ENCODE measurements at regions not wholly inside any gene's neighbourhood (a gene's known extent, or its start where the extent isn't known, plus 50 kb on each side); places are given as distances from the start of the nearest gene placed in this dataset.
"Not testable (repeated sequence)": the region's sequence is repeated elsewhere in the genome, so short reads cannot be mapped to it uniquely, and the experiment has no call there.

GRCh38 chr13:37295573-37295972 lies 190.1 kb upstream of the CSNK1A1L start:
- DNase-seq, result no peak

DNA sequence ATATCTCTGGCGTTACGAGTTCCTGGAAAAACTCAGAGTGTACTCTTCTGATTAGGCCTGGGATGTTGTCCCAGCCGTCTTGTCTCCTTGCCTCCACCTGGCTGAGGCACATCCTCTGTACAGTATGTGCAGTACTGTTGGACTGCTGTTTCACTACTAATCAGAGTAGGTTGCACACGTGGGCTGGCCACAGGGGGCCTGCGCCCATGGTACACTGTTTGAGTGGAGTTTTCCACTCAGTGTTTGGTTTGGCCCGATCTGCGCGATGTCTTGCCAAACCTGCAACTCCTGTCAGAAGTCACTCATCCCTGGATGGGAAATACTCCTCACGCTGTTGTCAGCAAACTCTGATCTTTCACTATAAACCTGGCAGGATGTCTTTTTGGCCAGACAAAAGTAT lies 189.6 kb upstream of the CSNK1A1L start:
- no peak for DNase-seq

DNA sequence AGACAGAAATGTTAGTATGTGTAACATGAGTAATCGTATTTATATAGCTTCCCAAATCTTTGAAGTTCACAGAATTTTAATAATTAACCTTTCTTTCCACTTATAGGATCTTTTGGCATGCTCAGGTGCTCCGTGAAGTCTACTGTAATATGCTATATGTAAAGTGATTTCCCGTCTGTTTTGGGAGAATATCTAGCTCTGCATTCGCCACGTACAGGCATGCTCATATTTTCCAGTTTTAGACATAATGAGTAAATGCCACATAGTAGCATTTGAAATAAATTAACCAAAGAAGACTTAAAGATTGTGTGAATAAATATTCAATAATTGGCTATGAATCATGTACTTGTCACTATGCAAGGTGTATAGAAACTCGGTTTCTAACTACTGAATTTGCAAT lies 189.0 kb upstream of the CSNK1A1L start:
- DNase-seq, result no peak

DNA sequence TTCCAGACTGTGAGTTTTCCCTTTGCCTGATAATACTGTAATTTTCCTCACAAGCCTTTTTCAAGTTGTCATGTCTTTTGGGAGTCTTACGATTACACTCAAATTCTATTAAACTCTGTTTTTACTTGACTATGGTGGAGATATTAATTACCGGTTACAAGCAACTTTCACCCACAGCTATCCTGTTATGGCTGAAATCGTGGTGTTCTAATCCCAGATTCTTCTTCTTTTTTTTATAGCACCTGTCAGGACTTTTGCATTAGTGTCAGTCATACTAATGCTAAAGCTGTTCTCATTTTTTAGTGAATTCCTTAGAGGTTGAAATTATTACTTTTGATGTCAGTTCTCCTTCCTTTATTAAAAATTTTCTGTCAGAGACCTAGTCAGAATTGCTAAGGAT lies 187.8 kb upstream of the CSNK1A1L start:
- DNase-seq, result no peak

DNA sequence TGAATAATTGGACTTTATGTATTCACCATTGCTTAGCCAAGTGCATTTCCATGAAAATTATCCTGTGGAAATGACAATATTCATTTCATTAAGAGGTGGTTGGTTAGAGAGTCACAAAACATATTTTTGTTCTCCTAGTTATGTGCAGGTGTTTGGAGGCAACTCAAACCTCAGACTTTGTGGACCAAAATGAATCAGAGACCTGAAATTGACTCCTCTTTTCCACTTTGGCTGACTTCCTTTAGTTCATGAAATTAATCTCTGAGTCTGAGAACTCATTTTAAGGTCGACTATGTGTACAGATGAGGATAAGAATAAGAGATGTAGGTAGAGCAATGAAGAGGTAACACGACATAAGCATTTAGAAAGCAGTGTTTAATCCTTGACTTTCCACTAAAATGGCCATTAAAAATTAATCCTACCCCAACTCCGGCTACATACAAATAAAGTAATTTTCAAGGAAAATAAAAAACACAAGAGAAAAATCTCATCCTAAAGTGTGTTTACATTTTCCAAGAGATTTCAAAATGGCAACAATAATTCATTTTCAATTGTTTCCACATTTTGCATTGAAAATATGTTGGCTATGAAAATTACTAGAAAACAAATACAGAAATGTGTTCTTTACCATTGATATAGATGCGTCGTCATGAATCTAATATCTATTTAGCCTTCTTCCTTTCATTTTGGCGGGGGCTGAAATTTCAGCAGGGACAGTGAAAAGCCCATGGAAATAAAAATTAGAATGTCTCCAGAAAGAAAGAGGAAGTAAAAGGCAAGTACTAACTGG lies 185.4 kb upstream of the CSNK1A1L start:
- no peak for DNase-seq

DNA sequence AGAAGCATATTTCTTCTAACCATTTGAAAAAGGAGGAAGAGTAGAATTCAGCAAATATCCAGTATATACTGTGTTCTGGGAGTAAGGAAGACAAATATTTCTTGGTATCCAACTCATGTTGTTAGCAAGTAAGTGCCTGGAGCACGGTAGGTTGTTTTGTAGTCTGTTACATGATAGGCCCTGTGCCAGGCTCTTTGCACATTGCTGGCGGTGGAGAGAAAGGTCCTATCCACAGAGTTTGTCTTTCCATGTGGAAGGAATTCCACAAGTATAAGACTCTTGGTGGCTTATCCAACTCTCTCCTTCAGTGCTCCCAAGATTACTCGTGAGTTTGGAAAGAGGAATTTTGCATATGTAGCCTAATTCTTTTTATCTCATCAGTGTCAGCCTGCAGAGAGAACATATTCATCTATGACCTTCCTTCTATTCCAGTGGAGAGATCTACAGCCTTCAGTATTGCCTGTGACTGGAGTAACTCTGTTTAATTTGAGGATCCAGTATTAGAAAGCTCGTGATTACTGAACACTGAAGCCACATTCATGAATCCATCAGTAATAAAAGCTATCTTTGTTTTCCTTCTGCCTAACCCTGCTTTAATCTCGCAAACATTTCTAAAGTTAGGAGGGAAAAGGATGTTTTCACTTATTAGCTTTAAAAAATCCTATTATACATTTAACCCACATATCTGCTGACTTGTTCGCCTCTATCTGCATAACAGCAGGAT lies 183.9 kb upstream of the CSNK1A1L start:
- no peak for DNase-seq

- DNase-seq, result no peak
These were observed 182.7 kb upstream of the CSNK1A1L start for GRCh38 chr13:37288057-37288720.

DNA sequence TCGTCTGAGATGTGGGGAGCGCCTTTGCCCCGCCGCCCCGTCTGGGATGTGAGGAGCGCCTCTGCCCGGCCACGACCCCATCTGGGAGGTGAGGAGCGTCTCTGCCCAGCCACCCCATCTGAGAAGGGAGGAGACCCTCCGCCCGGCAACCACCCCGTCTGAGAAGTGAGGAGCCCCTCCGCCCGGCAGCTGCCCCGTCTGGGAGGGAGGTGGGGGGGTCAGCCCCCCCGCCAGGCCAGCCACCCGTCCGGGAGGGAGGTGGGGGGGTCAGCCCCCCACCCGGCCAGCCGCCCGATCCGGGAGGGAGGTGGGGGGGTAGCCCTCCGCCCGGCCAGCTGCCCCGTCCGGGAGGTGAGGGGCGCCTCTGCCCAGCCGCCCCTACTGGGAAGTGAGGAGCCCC lies 174.8 kb upstream of the CSNK1A1L start:
- DNase-seq, result not testable (repeated sequence)

DNA sequence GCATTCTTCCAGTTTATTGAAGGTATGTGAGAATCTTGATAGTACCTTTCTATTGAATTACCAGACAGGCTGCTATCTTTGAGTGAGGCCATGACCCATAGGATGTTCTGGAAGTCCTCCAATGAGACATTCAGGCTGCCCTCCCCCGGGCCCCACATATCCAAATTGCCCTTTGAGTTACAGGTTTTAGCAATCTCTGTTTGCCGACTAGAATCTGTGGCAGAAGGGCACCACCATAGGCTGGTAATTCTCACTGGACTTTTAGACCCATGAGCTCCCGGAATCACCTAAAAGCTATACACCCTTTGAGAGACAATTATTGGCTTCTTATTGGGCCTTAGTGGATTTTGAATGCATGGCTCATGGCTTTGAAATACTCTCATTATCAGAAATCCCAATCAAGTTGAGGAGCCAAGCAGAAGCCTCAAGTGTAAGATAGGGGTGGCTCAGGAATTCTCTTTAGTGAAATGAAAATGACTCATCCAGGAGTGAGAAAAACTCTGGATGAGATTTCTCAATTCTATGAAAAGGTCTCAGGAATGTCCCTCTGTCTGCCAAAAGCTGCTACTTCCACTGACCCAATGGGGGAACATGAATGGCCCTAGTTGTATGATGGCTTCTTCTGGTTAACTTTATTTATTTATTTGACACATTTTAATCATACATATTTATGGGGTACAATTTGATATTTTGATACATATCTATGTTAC lies 172.1 kb upstream of the CSNK1A1L start:
- no peak for DNase-seq

GRCh38 chr13:37277007-37277406 lies 171.5 kb upstream of the CSNK1A1L start:
- DNase-seq, result no peak

DNA sequence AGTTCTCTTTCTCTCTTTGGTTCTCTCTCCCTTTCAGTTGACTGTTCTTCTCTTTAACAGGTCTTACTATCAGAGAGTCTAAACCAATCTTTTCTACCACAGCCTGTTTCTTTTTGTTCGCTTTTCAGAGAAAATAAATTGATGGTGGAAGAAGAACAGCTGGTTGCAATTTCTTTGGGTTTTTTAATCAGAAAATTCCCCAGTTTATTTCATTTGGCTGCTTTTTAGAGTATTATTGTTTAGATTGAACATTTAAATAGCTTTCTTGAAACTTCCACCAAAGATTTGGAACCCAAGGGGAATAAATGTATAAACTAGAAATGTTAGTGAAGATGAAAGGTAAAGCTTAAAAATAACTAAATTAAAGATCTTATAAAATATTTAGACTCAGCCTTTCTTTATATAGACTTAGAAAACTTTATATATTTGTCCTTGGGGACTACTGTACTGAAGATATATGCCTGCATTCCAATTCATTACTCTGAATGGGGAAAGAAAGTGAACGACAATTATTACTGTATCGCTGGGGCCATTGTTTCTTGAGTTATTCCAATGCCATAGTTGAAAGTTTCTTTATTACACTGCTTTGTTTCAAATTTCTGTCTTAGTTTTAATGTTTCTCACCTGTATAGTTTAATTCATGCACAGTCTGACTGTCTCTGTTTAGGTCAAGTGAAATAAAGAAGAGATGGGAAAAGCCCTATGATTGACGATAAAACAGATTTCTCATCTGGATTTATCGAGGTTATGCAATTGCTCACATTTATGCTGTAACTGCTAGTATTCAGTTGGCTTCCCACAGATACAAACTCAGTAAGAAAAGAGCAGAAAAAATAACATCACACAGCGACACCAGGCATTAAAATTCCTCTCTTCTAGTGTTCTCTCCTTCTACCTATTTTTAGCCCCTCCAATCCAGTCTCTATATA lies 169.4 kb upstream of the CSNK1A1L start:
- DNase-seq, result no peak

DNA sequence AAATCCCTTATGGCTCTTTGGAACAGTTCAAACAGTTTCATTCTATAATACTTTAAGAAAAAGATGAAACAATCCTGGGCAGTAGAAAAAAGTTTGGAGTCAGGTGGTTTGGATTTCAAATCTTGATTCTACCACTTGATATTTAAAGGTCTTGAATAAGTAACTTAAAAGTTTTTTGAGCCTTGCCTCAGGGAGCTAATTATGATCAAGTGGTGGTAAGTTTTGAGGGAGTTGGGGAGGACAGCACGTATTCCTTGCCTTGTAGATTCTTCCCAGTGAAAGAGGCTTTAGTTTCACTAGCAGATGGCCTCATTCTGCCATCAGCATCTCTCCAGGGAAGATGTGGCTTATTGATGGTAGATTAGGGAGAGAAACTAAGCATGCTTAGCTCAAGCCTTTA lies 168.4 kb upstream of the CSNK1A1L start:
- no peak for DNase-seq

DNA sequence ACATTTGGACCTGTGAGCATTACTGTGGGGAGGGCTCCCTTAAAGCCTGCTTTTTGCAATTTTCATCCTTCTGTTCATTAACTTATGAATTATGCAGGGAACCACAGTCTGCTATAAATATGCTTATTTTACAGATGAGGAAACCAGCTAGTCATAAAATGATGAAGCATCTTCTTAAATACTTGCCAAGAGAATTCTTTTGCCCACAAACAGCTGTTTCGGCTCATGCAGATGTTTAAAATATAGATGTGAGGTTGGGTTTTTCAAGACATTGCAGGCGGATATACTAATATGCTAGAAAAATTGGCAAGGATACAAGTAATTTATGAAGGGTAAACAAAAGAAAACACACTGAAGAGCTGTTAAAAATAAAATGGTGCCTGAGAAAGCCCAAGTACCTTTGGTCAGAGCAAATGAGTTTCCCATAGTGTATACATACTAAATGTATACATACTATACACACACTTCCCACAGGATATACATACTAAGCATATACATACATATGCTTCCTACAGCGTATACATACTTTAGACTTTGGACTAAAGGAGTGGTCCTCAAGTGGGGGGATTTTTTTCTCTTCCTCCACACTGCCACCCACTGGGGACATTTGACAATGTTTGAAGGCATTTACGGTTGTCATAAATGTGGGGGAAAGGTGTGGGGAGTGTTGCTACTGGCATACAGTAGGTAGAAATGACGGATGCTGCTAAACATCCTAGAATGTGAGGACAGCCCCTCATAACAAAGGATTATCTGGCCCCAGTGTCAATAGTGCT lies 164.9 kb upstream of the CSNK1A1L start:
- no peak for DNase-seq

- no peak for DNase-seq
These were observed 158.4 kb upstream of the CSNK1A1L start for GRCh38 chr13:37263871-37264270.

GRCh38 chr13:37257706-37258105 lies 152.2 kb upstream of the CSNK1A1L start:
- no peak for DNase-seq

- DNase-seq, result no peak
These were observed 151.6 kb upstream of the CSNK1A1L start for GRCh38 chr13:37257051-37257450.

DNA sequence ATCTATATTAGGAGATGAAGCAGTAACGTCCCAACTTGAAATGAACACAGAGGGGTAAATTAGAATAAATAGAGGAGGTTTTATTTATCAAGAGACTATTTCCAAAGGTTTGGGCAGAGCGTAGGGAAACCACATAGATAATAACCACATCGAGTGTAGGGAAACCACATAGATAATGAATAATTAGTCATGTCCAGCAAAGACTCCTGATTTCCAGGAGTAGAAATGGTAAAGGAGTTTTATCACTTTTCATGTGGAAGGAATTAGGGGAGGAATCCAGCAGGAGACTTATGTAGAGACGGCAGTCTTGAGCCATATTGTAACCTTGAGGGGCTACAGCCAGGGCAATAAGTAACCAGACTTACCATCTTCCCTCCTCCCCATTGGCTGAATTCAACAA lies 136.3 kb upstream of the CSNK1A1L start:
- DNase-seq, result no peak

- no peak for DNase-seq
These were observed 124.9 kb upstream of the CSNK1A1L start for GRCh38 chr13:37230346-37230745.

GRCh38 chr13:37229931-37230330 lies 124.5 kb upstream of the CSNK1A1L start:
- DNase-seq, result no peak

- DNase-seq, result no peak
These were observed 121.5 kb upstream of the CSNK1A1L start for GRCh38 chr13:37226971-37227370.

All from anterior cingulate cortex (tissue), 58 donors.